A673 (cell line): ENCODE measurements at regions not wholly inside any gene's neighbourhood (a gene's known extent, or its start where the extent isn't known, plus 50 kb on each side); places are given as distances from the start of the nearest gene placed in this dataset.

Experiments
- EZH2 ChIP-seq: fragments of 200-600 bp; sonication (generic); IDR thresholded peaks from 2 replicates; pipeline ENCODE4 v1.6.1; 2017; ENCODE audit warnings: borderline replicate concordance, low read depth, mild to moderate bottlenecking, mixed read lengths, antibody characterized with exemption, low read length; ENCODE audit not compliant: poor library complexity, severe bottlenecking
- TF ChIP-seq, protein P1 (sequence below): fragments of 300-800, 200-600 bp; sonication (generic); conservative IDR thresholded peaks from 2 replicates; pipeline ENCODE4 v1.5.1; 2017; ENCODE audit warnings: low read depth, mild to moderate bottlenecking, antibody characterized with exemption, low read length, moderate library complexity, mixed read lengths

DNA sequence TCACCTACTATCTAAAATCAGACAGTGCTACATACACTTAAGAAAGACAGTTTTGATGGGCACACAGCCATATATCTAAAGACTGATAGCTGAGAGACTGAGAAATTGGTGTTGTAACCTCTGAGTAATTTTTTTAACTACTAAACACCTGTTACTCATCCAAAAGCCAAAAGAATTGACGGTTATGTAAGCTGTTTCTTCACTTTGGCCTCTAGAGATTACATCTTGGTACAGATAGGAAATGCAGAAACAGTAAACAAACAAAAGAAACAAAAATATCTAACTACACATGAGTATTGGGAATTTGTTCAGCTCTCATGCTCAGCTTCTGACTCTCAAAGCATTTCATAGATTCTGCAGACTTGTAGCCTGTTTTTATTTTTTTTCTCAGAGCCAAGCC lies 152.1 kb upstream of the GAS1 start:
- no peak for TF ChIP-seq EZH2
- TF ChIP-seq, protein P1, sequence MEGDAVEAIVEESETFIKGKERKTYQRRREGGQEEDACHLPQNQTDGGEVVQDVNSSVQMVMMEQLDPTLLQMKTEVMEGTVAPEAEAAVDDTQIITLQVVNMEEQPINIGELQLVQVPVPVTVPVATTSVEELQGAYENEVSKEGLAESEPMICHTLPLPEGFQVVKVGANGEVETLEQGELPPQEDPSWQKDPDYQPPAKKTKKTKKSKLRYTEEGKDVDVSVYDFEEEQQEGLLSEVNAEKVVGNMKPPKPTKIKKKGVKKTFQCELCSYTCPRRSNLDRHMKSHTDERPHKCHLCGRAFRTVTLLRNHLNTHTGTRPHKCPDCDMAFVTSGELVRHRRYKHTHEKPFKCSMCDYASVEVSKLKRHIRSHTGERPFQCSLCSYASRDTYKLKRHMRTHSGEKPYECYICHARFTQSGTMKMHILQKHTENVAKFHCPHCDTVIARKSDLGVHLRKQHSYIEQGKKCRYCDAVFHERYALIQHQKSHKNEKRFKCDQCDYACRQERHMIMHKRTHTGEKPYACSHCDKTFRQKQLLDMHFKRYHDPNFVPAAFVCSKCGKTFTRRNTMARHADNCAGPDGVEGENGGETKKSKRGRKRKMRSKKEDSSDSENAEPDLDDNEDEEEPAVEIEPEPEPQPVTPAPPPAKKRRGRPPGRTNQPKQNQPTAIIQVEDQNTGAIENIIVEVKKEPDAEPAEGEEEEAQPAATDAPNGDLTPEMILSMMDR: no peak
